GM19468 (cell line): ENCODE measurements at regions not wholly inside any gene's neighbourhood (a gene's known extent, or its start where the extent isn't known, plus 50 kb on each side); places are given as distances from the start of the nearest gene placed in this dataset.
"Not testable (repeated sequence)": the region's sequence is repeated elsewhere in the genome, so short reads cannot be mapped to it uniquely, and the experiment has no call there.

Experiments
- ATAC-seq: cut with Tn5 transposase; IDR thresholded peaks from one replicate; pipeline ENCODE4 v1.9.1; 2021; ENCODE audit warnings: mild to moderate bottlenecking, moderate library complexity, moderate number of reproducible peaks; ENCODE audit not compliant: unreplicated experiment; ENCODE audit errors: extremely low read depth

GRCh38 chr7:109842386-109842785, 1248.5 kb upstream of the LRRN3 start:
- ATAC-seq: no peak

DNA sequence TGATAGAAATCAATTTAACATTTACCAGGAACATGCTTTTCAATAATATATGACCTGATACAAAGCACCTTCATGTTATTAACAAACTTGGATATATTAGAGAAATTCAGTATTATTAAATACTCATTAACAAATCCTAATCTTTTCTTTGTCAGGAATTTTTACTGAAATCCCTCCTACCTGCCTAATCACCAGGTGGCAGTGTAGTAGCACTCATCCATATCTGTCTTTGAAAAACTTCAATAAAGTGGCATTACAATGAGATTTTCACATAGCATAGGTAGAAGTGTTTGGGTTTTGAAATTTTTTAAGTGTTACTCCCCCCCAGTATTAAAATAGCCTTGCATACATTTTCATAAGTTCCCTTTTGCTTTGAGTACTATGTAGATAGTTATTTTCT, 1246.6 kb upstream of the LRRN3 start:
- no peak for ATAC-seq

DNA sequence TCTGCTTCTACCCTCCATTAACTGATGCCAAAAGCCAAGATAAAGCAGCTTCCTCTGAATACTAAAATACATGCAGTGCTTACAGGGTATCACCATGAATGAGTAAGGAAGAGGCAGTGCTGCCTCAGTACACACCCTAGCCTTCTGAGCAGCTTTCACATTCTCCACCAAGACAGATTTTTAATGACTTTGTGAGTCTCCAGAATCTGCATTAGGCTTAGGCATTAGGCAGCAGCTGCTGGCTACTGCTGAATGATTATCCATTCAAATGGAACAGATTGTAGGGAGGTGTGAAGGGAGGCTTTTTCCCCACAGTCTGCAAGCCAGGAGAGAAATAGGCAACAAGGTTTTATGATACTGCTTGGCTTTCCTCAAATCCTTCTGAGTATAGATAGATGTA, 1226.7 kb upstream of the LRRN3 start:
- no peak for ATAC-seq

DNA sequence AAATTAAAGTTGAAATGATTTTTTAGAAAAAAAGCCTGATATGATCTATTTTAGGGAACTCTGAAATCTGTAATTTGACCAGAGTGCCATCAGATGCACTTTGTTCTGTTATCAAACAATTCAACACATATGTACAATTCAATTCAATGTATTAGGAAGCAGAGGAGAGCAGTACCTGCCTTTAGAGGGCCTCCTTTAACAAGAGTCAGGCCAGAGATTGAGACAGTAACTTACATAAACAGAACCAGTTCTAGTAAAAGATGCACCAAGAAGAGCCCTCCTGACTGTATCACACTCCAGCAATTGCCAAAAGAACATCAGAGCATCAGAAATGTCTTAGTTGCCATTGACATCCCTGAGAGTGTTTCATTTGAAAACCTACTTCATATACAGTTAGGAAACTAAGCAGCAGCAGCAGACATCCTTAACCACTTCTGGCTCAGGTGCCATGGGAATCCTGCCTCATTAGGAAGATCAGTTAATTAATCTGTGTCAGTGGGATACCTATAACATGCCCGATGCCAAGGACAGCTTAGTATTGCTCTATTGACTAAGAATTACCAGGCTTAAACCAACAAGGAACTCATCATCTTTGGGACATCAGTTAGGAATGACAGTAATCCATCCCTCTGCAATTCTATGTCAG, 1222.6 kb upstream of the LRRN3 start:
- no peak for ATAC-seq

DNA sequence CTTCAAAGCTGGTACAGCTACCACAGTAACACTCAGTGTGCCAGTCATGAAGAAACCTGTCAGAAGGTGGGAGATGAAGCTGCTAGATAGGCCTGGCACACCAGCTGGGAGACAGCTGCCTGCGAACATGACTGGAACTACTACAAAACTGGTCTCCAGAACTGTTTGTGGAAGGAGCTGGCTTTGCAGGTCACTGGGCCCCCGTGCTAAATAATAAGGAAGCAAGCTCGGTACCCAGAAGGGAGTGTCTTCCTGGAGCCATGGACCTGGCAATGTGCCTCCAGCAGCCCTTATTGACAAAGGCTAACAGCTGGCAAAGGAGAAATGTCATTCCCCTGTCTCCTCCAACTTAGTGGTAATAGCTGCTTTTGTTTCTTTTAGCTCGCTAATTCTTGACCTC, 1217.6 kb upstream of the LRRN3 start:
- no peak for ATAC-seq

DNA sequence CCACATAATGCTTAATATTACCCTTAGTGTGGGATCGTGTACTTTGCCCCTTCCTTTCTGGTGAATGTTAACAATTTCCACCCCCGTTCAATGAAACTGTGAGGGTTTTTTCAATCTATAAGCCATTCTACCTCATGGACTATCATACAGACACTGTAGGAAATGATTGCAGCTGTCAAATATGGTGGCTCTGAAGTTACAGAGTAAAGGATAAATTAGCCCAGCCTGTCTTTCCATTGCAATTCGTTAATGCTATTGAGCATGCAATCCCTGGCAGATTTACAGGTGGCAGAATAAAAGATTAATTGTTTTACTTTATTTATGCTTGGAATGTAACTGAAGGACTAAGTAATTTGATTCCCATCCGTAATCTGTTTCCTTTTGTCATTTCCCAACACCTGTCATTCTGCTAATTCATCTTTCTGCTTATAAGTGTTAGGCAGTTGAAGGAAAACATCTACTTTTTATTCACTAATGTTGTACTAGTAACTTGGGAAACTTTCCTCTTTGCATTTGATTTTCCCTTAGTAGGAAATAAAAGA, 1211.6 kb upstream of the LRRN3 start:
- no peak for ATAC-seq

DNA sequence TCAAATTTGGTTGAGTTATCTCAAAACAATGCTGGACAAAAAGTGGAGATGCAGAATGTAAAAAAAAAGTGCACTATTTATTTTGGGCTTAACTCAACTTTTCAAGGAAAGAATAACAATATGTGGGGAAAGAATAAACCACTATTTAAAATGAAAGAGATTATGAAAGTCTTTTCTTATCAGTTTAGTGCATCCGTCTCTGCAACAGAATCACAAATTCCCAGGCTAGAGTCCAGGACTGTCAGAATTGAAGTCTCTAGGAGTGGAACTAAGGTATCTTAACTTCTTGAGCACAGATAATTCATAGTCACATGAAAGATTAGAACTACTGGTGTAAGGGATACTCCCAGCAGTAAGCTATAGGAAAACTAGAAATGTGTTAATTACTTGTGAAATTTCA, 1200.3 kb upstream of the LRRN3 start:
- no peak for ATAC-seq

GRCh38 chr7:109893231-109893630, 1197.7 kb upstream of the LRRN3 start:
- no peak for ATAC-seq

GRCh38 chr7:109895536-109895935, 1195.4 kb upstream of the LRRN3 start:
- ATAC-seq: no peak

- no peak for ATAC-seq
These were observed 1189.0 kb upstream of the LRRN3 start for GRCh38 chr7:109901926-109902325.

DNA sequence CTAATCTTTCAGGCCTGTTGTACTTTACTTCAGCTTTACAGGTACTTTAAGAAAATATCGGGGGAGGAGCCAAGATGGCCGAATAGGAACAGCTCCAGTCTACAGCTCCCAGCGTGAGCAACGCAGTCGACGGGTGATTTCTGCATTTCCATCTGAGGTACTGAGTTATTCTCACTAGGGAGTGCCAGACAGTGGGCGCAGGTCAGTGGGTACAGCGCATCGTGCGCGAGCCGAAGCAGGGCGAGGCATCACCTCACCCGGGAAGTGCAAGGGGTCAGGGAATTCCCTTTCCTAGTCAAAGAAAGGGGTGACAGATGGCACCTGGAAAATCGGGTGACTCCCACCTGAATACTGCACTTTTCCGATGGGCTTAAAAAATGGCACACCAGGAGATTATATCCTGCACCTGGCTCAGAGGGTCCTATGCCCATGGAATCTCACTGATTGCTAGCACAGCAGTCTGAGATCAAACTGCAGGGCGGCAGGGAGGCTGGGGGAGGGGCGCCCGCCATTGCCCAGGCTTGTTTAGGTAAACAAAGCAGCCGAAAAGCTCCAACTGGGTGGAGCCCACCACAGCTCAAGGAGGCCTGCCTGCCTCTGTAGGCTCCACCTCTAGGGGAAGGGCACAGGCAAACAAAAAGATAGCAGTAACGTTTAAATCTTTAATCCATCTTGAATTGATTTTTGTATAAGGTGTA, 1185.4 kb upstream of the LRRN3 start:
- not testable (repeated sequence) for ATAC-seq

GRCh38 chr7:109915670-109916069, 1175.3 kb upstream of the LRRN3 start:
- no peak for ATAC-seq

DNA sequence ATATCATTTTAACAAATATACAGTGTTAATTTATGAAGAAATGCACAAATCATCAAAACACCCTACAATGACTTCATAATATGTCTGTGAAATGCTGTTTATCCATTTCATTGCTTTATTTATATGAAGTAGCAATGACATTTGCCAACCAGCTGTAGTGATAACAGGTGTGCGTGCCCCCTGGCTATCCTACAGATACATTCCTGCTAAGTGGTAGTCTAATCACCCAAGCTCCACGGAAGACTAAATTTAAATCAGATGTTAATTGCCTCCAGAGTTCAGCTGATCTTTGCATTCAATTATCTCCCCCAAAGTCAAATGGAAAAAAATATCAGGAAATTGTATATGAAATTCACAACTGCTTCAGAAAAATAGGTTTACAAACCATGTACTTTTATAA, 1164.2 kb upstream of the LRRN3 start:
- no peak for ATAC-seq

DNA sequence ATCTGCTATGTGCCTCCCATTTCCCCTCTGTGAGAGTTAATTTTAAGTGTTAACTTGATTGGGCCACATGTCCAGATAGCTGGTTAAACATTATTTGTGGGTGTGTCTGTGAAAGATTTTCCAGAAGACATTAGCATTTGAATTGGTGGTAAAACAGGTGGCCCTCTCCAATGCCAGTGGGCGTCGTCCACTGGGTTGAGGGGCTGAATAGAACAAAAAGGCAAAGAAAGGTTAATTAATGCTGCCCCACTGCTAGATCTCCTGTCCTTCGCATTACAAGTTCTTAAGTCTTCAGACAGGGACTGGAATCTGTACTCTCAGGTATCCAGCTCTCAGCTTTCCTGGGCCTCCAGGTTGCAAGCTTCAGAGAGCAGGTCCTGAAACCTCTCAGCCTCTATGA, 1160.9 kb upstream of the LRRN3 start:
- no peak for ATAC-seq

DNA sequence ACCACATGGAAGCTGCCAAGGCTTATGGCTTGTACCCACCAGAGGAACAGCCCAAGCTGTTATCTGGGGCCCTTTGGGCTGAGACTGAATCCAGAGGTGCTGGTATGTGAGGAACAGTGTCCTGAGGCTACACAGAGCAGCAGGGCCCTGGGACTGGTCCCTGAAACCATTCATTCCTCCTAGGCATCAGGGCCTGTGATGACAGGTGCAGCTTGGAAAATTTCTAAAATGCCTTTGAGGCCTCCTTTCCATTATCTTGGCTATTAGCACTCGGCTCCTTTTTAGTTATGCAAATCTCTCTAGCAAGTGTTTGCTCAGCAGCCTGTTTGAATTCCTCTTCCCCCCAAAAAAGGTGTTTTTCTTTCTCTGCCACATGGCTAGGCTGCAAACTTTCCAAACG, 1151.7 kb upstream of the LRRN3 start:
- ATAC-seq: no peak

GRCh38 chr7:109945820-109946518, 1145.0 kb upstream of the LRRN3 start:
- ATAC-seq: no peak

- ATAC-seq: no peak
These were observed 1140.7 kb upstream of the LRRN3 start for GRCh38 chr7:109950256-109950655.

DNA sequence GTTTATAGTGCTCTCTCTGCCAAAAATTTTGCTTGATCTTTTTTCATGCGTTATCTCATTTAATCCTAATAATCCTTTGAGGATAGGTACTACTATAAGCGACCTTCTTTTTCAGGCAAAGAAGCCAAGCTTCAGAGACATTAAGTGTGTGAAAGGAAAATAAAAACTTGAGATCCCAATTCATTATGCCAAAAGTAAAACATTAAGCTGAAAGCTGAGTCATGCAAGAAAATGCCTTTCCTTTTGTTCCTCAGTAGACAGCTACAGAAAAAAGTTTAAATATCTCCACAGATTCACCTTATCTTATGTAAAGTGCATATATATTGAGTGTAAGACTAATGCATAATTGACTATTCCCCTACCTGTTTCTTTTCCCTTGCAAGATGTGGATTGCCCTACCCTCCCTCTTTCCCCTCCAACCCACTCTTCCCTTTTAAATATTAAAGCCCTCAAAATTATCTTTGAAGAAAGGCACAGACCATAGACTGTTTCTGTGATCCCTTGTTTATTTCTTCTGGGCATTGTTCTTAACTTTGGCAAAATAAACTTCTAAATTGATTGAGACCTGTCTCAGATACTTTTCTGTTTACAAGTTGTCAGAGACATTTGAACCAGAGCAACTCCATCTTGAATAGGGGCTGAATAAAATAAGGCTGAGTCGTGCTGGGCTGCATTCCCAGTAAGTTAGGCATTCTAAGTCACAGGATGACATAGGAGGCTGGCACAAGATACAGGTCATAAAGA, 1139.9 kb upstream of the LRRN3 start:
- no peak for ATAC-seq

DNA sequence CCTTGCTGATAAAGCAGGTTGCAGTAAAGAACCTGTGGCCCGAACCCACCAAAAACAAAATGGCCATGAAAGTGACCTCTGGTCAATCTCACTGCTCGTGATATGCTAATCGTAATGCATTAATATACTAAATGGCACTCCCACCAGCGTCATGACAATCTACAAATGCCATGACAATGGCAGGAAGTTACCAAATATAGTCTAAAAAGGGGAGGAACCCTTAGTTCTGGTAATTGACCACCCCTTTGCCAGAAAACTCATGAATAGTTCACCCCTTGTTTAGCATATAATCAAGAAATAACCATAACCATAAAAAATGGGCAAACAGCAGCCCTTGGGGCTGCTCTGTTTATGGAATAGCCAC, 1139.4 kb upstream of the LRRN3 start:
- ATAC-seq: no peak

GRCh38 chr7:109955986-109956385, 1134.9 kb upstream of the LRRN3 start:
- ATAC-seq: no peak

DNA sequence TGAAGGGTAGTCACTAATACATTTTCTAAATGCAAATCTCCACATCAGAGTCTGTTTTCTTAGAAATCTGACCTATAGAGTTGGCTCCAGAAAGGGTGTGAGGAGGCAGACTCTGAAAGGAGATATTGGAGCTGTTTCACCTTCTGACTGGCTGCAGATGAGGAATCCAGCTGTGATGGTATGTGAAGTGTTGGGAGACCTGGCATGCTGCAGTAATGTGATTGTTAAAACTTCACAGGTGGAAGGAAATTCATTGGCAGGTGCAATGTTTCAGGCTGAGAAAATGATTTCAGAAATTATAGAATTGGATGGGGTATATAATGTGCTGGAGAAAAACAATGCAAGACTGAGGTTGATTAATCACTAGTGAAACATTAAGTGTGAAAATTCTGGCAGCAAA, 1134.0 kb upstream of the LRRN3 start:
- ATAC-seq: no peak
